RWPE2 (cell line): ENCODE measurements at regions not wholly inside any gene's neighbourhood (a gene's known extent, or its start where the extent isn't known, plus 50 kb on each side); places are given as distances from the start of the nearest gene placed in this dataset.

Experiments used
- ATAC-seq: fragments of 200-7000 bp; cut with Tn5 transposase; 3 replicates; pipeline ENCODE4 v1.9.1; 2021; ENCODE audit warnings: low read depth
- DNase-seq: peaks from one replicate; pipeline ENCODE4 v3.0.0-alpha.2; 2020; ENCODE audit warnings: low spot score
- H3K27ac ChIP-seq: fragments of 450-650 bp; 2 replicates; pipeline ENCODE4 v1.5.1; 2017; ENCODE audit warnings: mild to moderate bottlenecking; ENCODE audit not compliant: poor library complexity, severe bottlenecking
- H3K27me3 ChIP-seq: fragments of 250-450 bp; sonication (Bioruptor Pico); 2 replicates; pipeline ENCODE4 v1.5.1; 2021; ENCODE audit warnings: mild to moderate bottlenecking, moderate library complexity; ENCODE audit not compliant: insufficient read depth, poor library complexity, severe bottlenecking
- H3K36me3 ChIP-seq: fragments of 250-450 bp; sonication (Bioruptor Pico); 2 replicates; pipeline ENCODE4 v1.5.1; 2020; ENCODE audit warnings: low read depth, mild to moderate bottlenecking, moderate library complexity
- H3K4me1 ChIP-seq: fragments of 250-450 bp; sonication (Bioruptor Pico); 2 replicates; pipeline ENCODE4 v1.5.1; 2021; ENCODE audit warnings: mild to moderate bottlenecking, moderate library complexity; ENCODE audit not compliant: insufficient read depth, poor library complexity, severe bottlenecking
- H3K4me3 ChIP-seq: fragments of 250-450 bp; sonication (Bioruptor Pico); 2 replicates; pipeline ENCODE4 v1.5.1; 2021; ENCODE audit warnings: mild to moderate bottlenecking, moderate library complexity; ENCODE audit not compliant: severe bottlenecking
- H3K9me3 ChIP-seq: fragments of 250-450 bp; sonication (Bioruptor Pico); 2 replicates; pipeline ENCODE4 v1.5.1; 2021; ENCODE audit warnings: mild to moderate bottlenecking, moderate library complexity; ENCODE audit not compliant: severe bottlenecking
- CTCF ChIP-seq: fragments of 450-650 bp; IDR thresholded peaks from one replicate; pipeline ENCODE4 v1.5.1; 2017; ENCODE audit warnings: mild to moderate bottlenecking, moderate library complexity; ENCODE audit not compliant: poor library complexity, severe bottlenecking

GRCh38 chr5:97923496-97923895 lies 740.4 kb upstream of the RIOK2 start:
- Histone ChIP-seq H3K27me3 (no peaks in the 10 kb centered on the region), H3K27ac (no peak overlapping the region), H3K4me1 (no peaks in the 10 kb centered on the region), H3K4me3 (no peak overlapping the region), H3K36me3 (no peaks in the 10 kb centered on the region), H3K9me3 (no peaks in the 10 kb centered on the region)
- DNase-seq (no peak), ATAC-seq (no peak)
- TF ChIP-seq CTCF: no peak

GRCh38 chr5:97923997-97924396 lies 741.0 kb upstream of the RIOK2 start:
- Histone ChIP-seq H3K4me3 (no peak overlapping the region), H3K9me3 (no peaks in the 10 kb centered on the region), H3K36me3 (no peaks in the 10 kb centered on the region), H3K27ac (no peak overlapping the region), H3K4me1 (no peaks in the 10 kb centered on the region), H3K27me3 (no peaks in the 10 kb centered on the region)
- DNase-seq (no peak), ATAC-seq (no peak)
- TF ChIP-seq CTCF: no peak

GRCh38 chr5:97929383-97929782 lies 746.3 kb upstream of the RIOK2 start:
- no peak for DNase-seq
- H3K4me1 ChIP-seq: no peaks in the 10 kb centered on the region
- ATAC-seq: no peak
- no peak overlapping the region for H3K27ac ChIP-seq
- H3K4me3 ChIP-seq: no peak overlapping the region
- H3K9me3 ChIP-seq: no peaks in the 10 kb centered on the region
- H3K27me3 ChIP-seq: no peaks in the 10 kb centered on the region
- TF ChIP-seq CTCF: no peak
- no peaks in the 10 kb centered on the region for H3K36me3 ChIP-seq

- no peaks in the 10 kb centered on the region for H3K9me3 ChIP-seq
- TF ChIP-seq CTCF: no peak
- no peak overlapping the region for H3K4me3 ChIP-seq
- DNase-seq (no peak), ATAC-seq (no peak)
- no peaks in the 10 kb centered on the region for H3K27me3 ChIP-seq
- no peaks in the 10 kb centered on the region for H3K4me1 ChIP-seq
- no peaks in the 10 kb centered on the region for H3K36me3 ChIP-seq
- H3K27ac ChIP-seq: no peak overlapping the region
These were observed 748.8 kb upstream of the RIOK2 start for GRCh38 chr5:97931829-97932228.

- DNase-seq (no peak), ATAC-seq (no peak)
- no peak for TF ChIP-seq CTCF
- Histone ChIP-seq H3K4me1 (no peaks in the 10 kb centered on the region), H3K4me3 (no peak overlapping the region), H3K27me3 (no peaks in the 10 kb centered on the region), H3K27ac (no peak overlapping the region), H3K36me3 (no peaks in the 10 kb centered on the region), H3K9me3 (no peaks in the 10 kb centered on the region)
These were observed 753.2 kb upstream of the RIOK2 start for GRCh38 chr5:97936231-97936630.
